SK-N-SH (cell line): ENCODE measurements at regions not wholly inside any gene's neighbourhood (a gene's known extent, or its start where the extent isn't known, plus 50 kb on each side); places are given as distances from the start of the nearest gene placed in this dataset.

Experiments
- CTCF ChIA-PET: fragments of 300-600, 350-600 bp; formaldehyde crosslinking; extraction: SDS; loops from one replicate; lab custom pipeline; 2021; lab: Yijun Ruan, JAX
- POLR2A ChIA-PET: fragments of 350-600 bp; sonication (Branson Sonifier 250); formaldehyde crosslinking; extraction: SDS; loops from one replicate; lab custom pipeline; 2020; ENCODE audit warnings: antibody characterized with exemption, inconsistent platforms; lab: Yijun Ruan, JAX
- DNase-seq: peaks from one replicate; pipeline ENCODE4 v3.0.0; 2012
- H2AFZ ChIP-seq: fragments of 200-600 bp; sonication (generic); 2 replicates; pipeline ENCODE4 v1.8.1; 2016; ENCODE audit warnings: antibody characterized with exemption, mild to moderate bottlenecking, low read depth
- H3F3A ChIP-seq: fragments of 200-600 bp; sonication (generic); replicated peaks from 2 replicates; pipeline ENCODE3; 2016; ENCODE audit warnings: antibody characterized with exemption, mild to moderate bottlenecking; ENCODE audit not compliant: insufficient read depth
- H3K27ac ChIP-seq, 2 experiments: fragments of 200-500 bp in 1 of 2; fragments of 200-600 bp in 1 of 2; sonication (Bioruptor generic) in 1 of 2; sonication (generic), shearing (Covaris generic) in 1 of 2; 2 replicates each; pipeline versions ENCODE4 v1.5.1 to v1.6.1; 2014 to 2016; ENCODE audit warnings: low read depth in 2 of 2, inconsistent platforms in 1 of 2, low read length in 1 of 2, mild to moderate bottlenecking in 1 of 2, mixed read lengths in 1 of 2
- H3K27me3 ChIP-seq: fragments of 200-600 bp; sonication (generic), shearing (Covaris generic); 2 replicates; pipeline ENCODE4 v1.6.1; 2016; ENCODE audit warnings: mixed run types; ENCODE audit not compliant: insufficient read depth
- H3K36me3 ChIP-seq, 2 experiments: fragments of 200-500 bp in 1 of 2; fragments of 200-600 bp in 1 of 2; sonication (Bioruptor generic) in 1 of 2; sonication (generic) in 1 of 2; replicated peaks in 1 of 2; 2 replicates each; pipeline versions ENCODE3 to v1.5.1; 2014 to 2016; ENCODE audit warnings: low read length in 1 of 2, mild to moderate bottlenecking in 1 of 2; ENCODE audit not compliant: insufficient read depth in 2 of 2, control insufficient read depth in 1 of 2
- H3K4me1 ChIP-seq, 2 experiments: fragments of 200-500 bp in 1 of 2; fragments of 200-600 bp in 1 of 2; sonication (Bioruptor generic) in 1 of 2; sonication (generic), shearing (Covaris generic) in 1 of 2; 2 replicates each; pipeline versions ENCODE4 v1.5.1 to v1.6.1; 2014 to 2016; ENCODE audit warnings: low read depth in 1 of 2, low read length in 1 of 2, mixed run types in 1 of 2; ENCODE audit not compliant: insufficient read depth in 2 of 2, control insufficient read depth in 1 of 2
- H3K4me2 ChIP-seq: fragments of 200-600 bp; sonication (generic), shearing (Covaris generic); 2 replicates; pipeline ENCODE4 v1.6.1; 2017; ENCODE audit warnings: mixed run types
- H3K4me3 ChIP-seq, 2 experiments: fragments of 200-500 bp in 1 of 2; fragments of 200-600 bp in 1 of 2; sonication (Bioruptor generic) in 1 of 2; sonication (generic), shearing (Covaris generic) in 1 of 2; 2 replicates each; pipeline versions ENCODE4 v1.5.1 to v1.8.1; 2014 to 2016; ENCODE audit warnings: low read depth in 2 of 2, inconsistent platforms in 1 of 2, low read length in 1 of 2, mild to moderate bottlenecking in 1 of 2, mixed read lengths in 1 of 2, moderate library complexity in 1 of 2
- H3K79me2 ChIP-seq: fragments of 200-600 bp; sonication (generic); 2 replicates; pipeline ENCODE4 v1.8.1; 2017; ENCODE audit warnings: mild to moderate bottlenecking; ENCODE audit not compliant: insufficient read depth
- H3K9ac ChIP-seq: fragments of 200-600 bp; sonication (generic); 2 replicates; pipeline ENCODE4 v1.6.1; 2017; ENCODE audit warnings: mixed run types
- H3K9me2 ChIP-seq: fragments of 200-600 bp; sonication (generic); 2 replicates; pipeline ENCODE4 v1.6.1; 2017; ENCODE audit warnings: mixed run types
- H3K9me3 ChIP-seq: fragments of 200-600 bp; sonication (generic); 2 replicates; pipeline ENCODE4 v1.6.1; 2017; ENCODE audit warnings: mixed run types, mild to moderate bottlenecking, moderate library complexity
- H4K20me1 ChIP-seq: fragments of 200-600 bp; sonication (generic); 2 replicates; pipeline ENCODE4 v1.6.1; 2017; ENCODE audit warnings: mild to moderate bottlenecking, mixed run types; ENCODE audit not compliant: insufficient read depth
- EZH2phosphoT487 ChIP-seq: fragments of 200-600 bp; sonication (generic); IDR thresholded peaks from 2 replicates; pipeline ENCODE4 v1.6.1; 2017; ENCODE audit warnings: low read depth, mixed run types, mild to moderate bottlenecking, antibody characterized with exemption, moderate library complexity, borderline replicate concordance
- FOSL2 ChIP-seq: IDR thresholded peaks from 2 replicates; pipeline ENCODE4 v1.4.0; 2012; ENCODE audit warnings: low read depth, mild to moderate bottlenecking, moderate library complexity, borderline replicate concordance
- GATA2 ChIP-seq: sonication (generic); formaldehyde crosslinking; IDR thresholded peaks from 2 replicates; pipeline ENCODE4 v1.5.0; 2020; ENCODE audit warnings: mild to moderate bottlenecking, missing genetic modification reagents
- MXI1 ChIP-seq: IDR thresholded peaks from 2 replicates; pipeline ENCODE4 v1.6.1; 2012; ENCODE audit warnings: mild to moderate bottlenecking, low read depth, low read length, improper control_type of control experiment
- NRF1 ChIP-seq: IDR thresholded peaks from 2 replicates; pipeline ENCODE4 v1.6.1; 2012; ENCODE audit warnings: low read depth, mild to moderate bottlenecking, low read length
- RFX5 ChIP-seq: IDR thresholded peaks from 2 replicates; pipeline ENCODE4 v1.6.1; 2012; ENCODE audit warnings: mild to moderate bottlenecking, improper control_type of control experiment, low read length
- TAF1 ChIP-seq: IDR thresholded peaks from 2 replicates; pipeline ENCODE4 v1.6.1; 2012; ENCODE audit warnings: low read depth, mild to moderate bottlenecking, low read length, moderate library complexity, borderline replicate concordance
- WGBS: methylation state at CpG from one replicate; pipeline ENCODE4 v1.1.6; 2017; ENCODE audit warnings: low lambda C conversion rate; 5-methylcytosine and 5-hydroxymethylcytosine counted together
- TF ChIP-seq, protein P1 (sequence below): IDR thresholded peaks from 2 replicates; pipeline ENCODE4; 2012
- TF ChIP-seq, protein P2 (sequence below): IDR thresholded peaks from 2 replicates; pipeline ENCODE4 v1.4.0; 2012; ENCODE audit warnings: low read depth
- TF ChIP-seq, protein P3 (sequence below): IDR thresholded peaks from 2 replicates; pipeline ENCODE4 v1.4.0; 2012; ENCODE audit warnings: low read depth, borderline replicate concordance
- TF ChIP-seq, protein P4 (sequence below): IDR thresholded peaks from 2 replicates; pipeline ENCODE4 v1.4.0; 2012; ENCODE audit warnings: low read depth, borderline replicate concordance

- Histone ChIP-seq H3K4me3 (no peak overlapping the region), H3K9ac (no peak overlapping the region), H4K20me1 (no peaks in the 10 kb centered on the region), H3K9me3 (no peaks in the 10 kb centered on the region), H2AFZ (no peak overlapping the region), H3K79me2 (no peaks in the 10 kb centered on the region), H3K27me3 (no peaks in the 10 kb centered on the region), H3K4me1 (no peaks in the 10 kb centered on the region), H3K9me2 (no peaks in the 10 kb centered on the region), H3K4me2 (no peak overlapping the region), H3F3A (no peaks in the 10 kb centered on the region), H3K27ac (no peak overlapping the region), H3K36me3 (no peaks in the 10 kb centered on the region)
- POLR2A ChIA-PET = no interaction called here
- CTCF ChIA-PET = no interaction called here
- DNase-seq = no peak
- TF ChIP-seq, protein P1, sequence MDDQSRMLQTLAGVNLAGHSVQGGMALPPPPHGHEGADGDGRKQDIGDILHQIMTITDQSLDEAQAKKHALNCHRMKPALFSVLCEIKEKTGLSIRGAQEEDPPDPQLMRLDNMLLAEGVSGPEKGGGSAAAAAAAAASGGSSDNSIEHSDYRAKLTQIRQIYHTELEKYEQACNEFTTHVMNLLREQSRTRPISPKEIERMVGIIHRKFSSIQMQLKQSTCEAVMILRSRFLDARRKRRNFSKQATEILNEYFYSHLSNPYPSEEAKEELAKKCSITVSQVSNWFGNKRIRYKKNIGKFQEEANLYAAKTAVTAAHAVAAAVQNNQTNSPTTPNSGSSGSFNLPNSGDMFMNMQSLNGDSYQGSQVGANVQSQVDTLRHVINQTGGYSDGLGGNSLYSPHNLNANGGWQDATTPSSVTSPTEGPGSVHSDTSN = no peak
- TF ChIP-seq NRF1 (no peak), MXI1 (no peak), GATA2 (CRISPR knock-in tag) (no peak), RFX5 (no peak), TAF1 (no peak)
- TF ChIP-seq, protein P2, sequence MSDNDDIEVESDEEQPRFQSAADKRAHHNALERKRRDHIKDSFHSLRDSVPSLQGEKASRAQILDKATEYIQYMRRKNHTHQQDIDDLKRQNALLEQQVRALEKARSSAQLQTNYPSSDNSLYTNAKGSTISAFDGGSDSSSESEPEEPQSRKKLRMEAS = no peak
- TF ChIP-seq, protein P3, sequence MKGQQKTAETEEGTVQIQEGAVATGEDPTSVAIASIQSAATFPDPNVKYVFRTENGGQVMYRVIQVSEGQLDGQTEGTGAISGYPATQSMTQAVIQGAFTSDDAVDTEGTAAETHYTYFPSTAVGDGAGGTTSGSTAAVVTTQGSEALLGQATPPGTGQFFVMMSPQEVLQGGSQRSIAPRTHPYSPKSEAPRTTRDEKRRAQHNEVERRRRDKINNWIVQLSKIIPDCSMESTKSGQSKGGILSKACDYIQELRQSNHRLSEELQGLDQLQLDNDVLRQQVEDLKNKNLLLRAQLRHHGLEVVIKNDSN = no peak
- WGBS = 72% methylated on average over 2 of the region's 2 CpGs
Observed at GRCh38 chr6:153583685-153584084, 452.6 kb upstream of the RGS17 start.

GRCh38 chr6:153580776-153581175 is 449.7 kb upstream of the RGS17 start:
- Histone ChIP-seq H2AFZ (no peak overlapping the region), H3K9me2 (no peaks in the 10 kb centered on the region), H3F3A (no peaks in the 10 kb centered on the region), H3K36me3 (no peaks in the 10 kb centered on the region), H3K27me3 (no peaks in the 10 kb centered on the region), H3K4me1 (no peaks in the 10 kb centered on the region), H3K79me2 (no peaks in the 10 kb centered on the region), H3K4me3 (no peak overlapping the region), H3K4me2 (no peak overlapping the region), H3K9ac (no peak overlapping the region), H3K27ac (no peak overlapping the region), H3K9me3 (no peaks in the 10 kb centered on the region), H4K20me1 (no peaks in the 10 kb centered on the region)
- 31% methylated on average over 2 of the region's 2 CpGs for WGBS
- POLR2A ChIA-PET = no interaction called here
- DNase-seq = no peak
- no peak for TF ChIP-seq EZH2phosphoT487
- TF ChIP-seq, protein P4, sequence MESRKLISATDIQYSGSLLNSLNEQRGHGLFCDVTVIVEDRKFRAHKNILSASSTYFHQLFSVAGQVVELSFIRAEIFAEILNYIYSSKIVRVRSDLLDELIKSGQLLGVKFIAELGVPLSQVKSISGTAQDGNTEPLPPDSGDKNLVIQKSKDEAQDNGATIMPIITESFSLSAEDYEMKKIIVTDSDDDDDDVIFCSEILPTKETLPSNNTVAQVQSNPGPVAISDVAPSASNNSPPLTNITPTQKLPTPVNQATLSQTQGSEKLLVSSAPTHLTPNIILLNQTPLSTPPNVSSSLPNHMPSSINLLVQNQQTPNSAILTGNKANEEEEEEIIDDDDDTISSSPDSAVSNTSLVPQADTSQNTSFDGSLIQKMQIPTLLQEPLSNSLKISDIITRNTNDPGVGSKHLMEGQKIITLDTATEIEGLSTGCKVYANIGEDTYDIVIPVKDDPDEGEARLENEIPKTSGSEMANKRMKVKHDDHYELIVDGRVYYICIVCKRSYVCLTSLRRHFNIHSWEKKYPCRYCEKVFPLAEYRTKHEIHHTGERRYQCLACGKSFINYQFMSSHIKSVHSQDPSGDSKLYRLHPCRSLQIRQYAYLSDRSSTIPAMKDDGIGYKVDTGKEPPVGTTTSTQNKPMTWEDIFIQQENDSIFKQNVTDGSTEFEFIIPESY = no peak
- TF ChIP-seq FOSL2 = no peak
- CTCF ChIA-PET = no interaction called here
